ENCODE measurements at regions not wholly inside any gene's neighbourhood (a gene's known extent, or its start where the extent isn't known, plus 50 kb on each side); places are given as distances from the start of the nearest gene placed in this dataset.

DNA sequence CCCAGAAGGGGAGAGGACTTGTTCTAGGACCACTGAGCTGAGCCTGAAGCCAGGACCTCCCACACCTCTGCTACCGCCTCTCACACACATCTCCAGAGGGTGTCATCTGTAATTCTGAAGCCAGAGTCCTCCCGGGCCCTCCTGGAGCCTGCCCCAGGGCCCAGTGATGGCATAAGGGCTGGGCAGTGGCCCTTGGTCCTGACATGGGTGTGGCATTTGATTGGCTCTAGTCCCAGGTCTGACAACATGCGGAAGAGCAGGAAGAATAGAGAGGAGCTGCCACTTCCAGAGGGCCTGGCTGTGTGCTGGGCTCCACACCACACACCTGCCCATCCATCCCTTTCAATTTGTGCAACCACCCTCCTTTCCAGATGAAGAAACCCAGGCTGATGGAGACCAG is 144.3 kb upstream of the GSC start:
- 94% methylated on average over 3 of the region's 3 CpGs for WGBS
- Histone ChIP-seq H3K4me3 (ENCODE audit: low read length in 2 of 2) (no peak overlapping the region), H3K4me1 (ENCODE audit: control insufficient read depth in 2 of 2, insufficient read depth in 2 of 2, low read length in 2 of 2) (no peaks in the 10 kb centered on the region), H3K27ac (ENCODE audit: low read depth in 1 of 2, low read length in 1 of 2) (no peak overlapping the region), H3K36me3 (ENCODE audit: control insufficient read depth in 2 of 2, insufficient read depth in 2 of 2, low read length in 1 of 2) (no peaks in the 10 kb centered on the region), H3K9me3 (ENCODE audit: control insufficient read depth in 2 of 2, insufficient read depth in 1 of 2, low read length in 1 of 2) (no peaks in the 10 kb centered on the region), H3K27me3 (ENCODE audit: control insufficient read depth in 2 of 2, insufficient read depth in 1 of 2, low read length in 1 of 2) (no peaks in the 10 kb centered on the region)
- DNase-seq (ENCODE audit: low read depth in 6 of 9, low spot score in 9 of 9), result no peak

DNA sequence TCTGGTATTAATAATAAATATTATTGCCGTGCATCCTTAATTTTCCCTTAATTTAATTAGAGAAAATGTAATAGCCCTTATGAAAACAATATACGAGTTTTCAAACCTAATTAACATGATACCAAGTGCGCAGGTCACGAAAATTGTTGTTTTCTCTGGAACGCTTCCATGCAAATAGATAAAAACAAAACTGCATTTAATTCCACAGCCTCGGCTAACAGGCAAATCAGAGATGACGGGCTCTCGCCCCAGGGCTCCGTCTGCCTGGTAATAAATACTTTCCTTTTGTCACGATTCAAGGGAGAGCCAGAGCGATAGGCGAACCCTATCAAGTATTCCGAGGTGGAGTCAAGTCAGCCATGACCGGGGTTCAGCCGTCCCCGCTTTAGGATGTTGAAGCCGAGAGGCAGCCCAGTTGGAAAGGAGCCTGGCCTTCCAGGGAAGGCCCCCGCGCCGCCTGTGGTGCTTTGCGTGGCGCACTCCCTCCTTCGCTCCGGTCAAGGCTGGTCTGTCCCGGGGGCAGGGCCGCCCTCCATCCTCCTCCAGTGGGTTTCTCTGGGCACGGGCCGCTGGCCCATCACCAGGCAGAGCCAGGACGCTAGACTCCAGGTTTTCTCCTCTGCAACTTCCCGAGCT is 137.8 kb upstream of the GSC start:
- H3K27me3 ChIP-seq (ENCODE audit: control insufficient read depth in 2 of 2, insufficient read depth in 1 of 2, low read length in 1 of 2), result no peaks in the 10 kb centered on the region
- H3K4me1 ChIP-seq (ENCODE audit: control insufficient read depth in 2 of 2, insufficient read depth in 2 of 2, low read length in 2 of 2), result no peaks in the 10 kb centered on the region
- H3K9me3 ChIP-seq (ENCODE audit: control insufficient read depth in 2 of 2, insufficient read depth in 1 of 2, low read length in 1 of 2), result no peaks in the 10 kb centered on the region
- H3K36me3 ChIP-seq (ENCODE audit: control insufficient read depth in 2 of 2, insufficient read depth in 2 of 2, low read length in 1 of 2), result no peaks in the 10 kb centered on the region
- DNase-seq (ENCODE audit: low read depth in 6 of 9, low spot score in 9 of 9), result no peak
- no peak overlapping the region for H3K27ac ChIP-seq (ENCODE audit: low read depth in 1 of 2, low read length in 1 of 2)
- H3K4me3 ChIP-seq (ENCODE audit: low read length in 2 of 2), result no peak overlapping the region
- 83% methylated on average over 30 of the region's 30 CpGs for WGBS

- H3K4me1 ChIP-seq (ENCODE audit: control insufficient read depth in 2 of 2, insufficient read depth in 2 of 2, low read length in 2 of 2), result no peaks in the 10 kb centered on the region
- DNase-seq (ENCODE audit: low read depth in 6 of 9, low spot score in 9 of 9), result no peak
- no peak overlapping the region for H3K4me3 ChIP-seq (ENCODE audit: low read length in 2 of 2)
- 87% methylated on average over 6 of the region's 6 CpGs for WGBS
- no peaks in the 10 kb centered on the region for H3K9me3 ChIP-seq (ENCODE audit: control insufficient read depth in 2 of 2, insufficient read depth in 1 of 2, low read length in 1 of 2)
- no peak overlapping the region for H3K27ac ChIP-seq (ENCODE audit: low read depth in 1 of 2, low read length in 1 of 2)
- no peaks in the 10 kb centered on the region for H3K36me3 ChIP-seq (ENCODE audit: control insufficient read depth in 2 of 2, insufficient read depth in 2 of 2, low read length in 1 of 2)
- no peaks in the 10 kb centered on the region for H3K27me3 ChIP-seq (ENCODE audit: control insufficient read depth in 2 of 2, insufficient read depth in 1 of 2, low read length in 1 of 2)
These were observed 137.2 kb upstream of the GSC start for GRCh38 chr14:94906991-94907587.

DNA sequence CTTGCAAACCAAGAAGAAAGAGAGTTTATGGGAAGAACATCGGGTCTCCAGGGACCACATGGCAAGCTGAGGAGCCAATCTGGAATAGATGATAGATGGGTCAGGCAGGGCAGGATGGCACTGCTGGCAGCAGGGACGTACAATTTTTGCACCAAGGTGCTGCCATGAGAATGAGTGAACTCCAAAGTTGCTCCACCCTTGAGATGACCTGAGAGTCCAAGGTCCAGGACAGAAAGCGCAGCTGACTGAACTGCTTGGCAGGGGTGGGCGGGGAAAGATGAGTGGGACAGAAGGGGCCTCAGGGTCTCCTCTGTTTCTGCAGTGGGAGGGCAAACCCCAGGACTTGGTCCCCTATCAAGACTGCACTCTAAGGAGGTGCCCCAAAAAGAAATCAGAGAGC is 136.7 kb upstream of the GSC start:
- no peak for DNase-seq (ENCODE audit: low read depth in 6 of 9, low spot score in 9 of 9)
- WGBS, result 95% methylated on average over 4 of the region's 4 CpGs
- Histone ChIP-seq H3K4me1 (ENCODE audit: control insufficient read depth in 2 of 2, insufficient read depth in 2 of 2, low read length in 2 of 2) (no peaks in the 10 kb centered on the region), H3K36me3 (ENCODE audit: control insufficient read depth in 2 of 2, insufficient read depth in 2 of 2, low read length in 1 of 2) (no peaks in the 10 kb centered on the region), H3K9me3 (ENCODE audit: control insufficient read depth in 2 of 2, insufficient read depth in 1 of 2, low read length in 1 of 2) (no peaks in the 10 kb centered on the region), H3K4me3 (ENCODE audit: low read length in 2 of 2) (no peak overlapping the region), H3K27ac (ENCODE audit: low read depth in 1 of 2, low read length in 1 of 2) (no peak overlapping the region), H3K27me3 (ENCODE audit: control insufficient read depth in 2 of 2, insufficient read depth in 1 of 2, low read length in 1 of 2) (no peaks in the 10 kb centered on the region)

DNA sequence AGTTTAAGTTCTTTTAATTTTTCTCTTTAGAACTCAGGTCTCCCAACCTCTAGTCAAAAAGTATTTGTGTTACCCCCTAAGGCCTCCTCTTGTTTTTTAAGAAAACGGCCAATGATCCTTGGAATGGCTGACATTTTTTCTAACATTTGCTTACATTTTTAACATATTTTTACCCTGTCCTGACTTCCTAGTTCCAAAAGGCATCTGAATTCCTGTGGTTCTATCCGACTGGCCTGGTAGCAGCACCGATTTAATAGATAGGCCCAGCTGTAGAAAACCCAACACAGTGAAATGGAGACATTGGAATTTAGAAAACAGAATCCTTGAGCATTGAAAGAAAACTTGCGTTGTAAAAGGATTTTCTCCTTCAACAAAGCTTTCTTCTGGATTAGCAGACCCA is 134.7 kb upstream of the GSC start:
- no peaks in the 10 kb centered on the region for H3K36me3 ChIP-seq (ENCODE audit: control insufficient read depth in 2 of 2, insufficient read depth in 2 of 2, low read length in 1 of 2)
- 76% methylated on average over 4 of the region's 4 CpGs for WGBS
- H3K27ac ChIP-seq (ENCODE audit: low read depth in 1 of 2, low read length in 1 of 2), result no peak overlapping the region
- no peak for DNase-seq (ENCODE audit: low read depth in 6 of 9, low spot score in 9 of 9)
- no peaks in the 10 kb centered on the region for H3K27me3 ChIP-seq (ENCODE audit: control insufficient read depth in 2 of 2, insufficient read depth in 1 of 2, low read length in 1 of 2)
- no peaks in the 10 kb centered on the region for H3K9me3 ChIP-seq (ENCODE audit: control insufficient read depth in 2 of 2, insufficient read depth in 1 of 2, low read length in 1 of 2)
- no peaks in the 10 kb centered on the region for H3K4me1 ChIP-seq (ENCODE audit: control insufficient read depth in 2 of 2, insufficient read depth in 2 of 2, low read length in 2 of 2)
- H3K4me3 ChIP-seq (ENCODE audit: low read length in 2 of 2), result no peak overlapping the region

DNA sequence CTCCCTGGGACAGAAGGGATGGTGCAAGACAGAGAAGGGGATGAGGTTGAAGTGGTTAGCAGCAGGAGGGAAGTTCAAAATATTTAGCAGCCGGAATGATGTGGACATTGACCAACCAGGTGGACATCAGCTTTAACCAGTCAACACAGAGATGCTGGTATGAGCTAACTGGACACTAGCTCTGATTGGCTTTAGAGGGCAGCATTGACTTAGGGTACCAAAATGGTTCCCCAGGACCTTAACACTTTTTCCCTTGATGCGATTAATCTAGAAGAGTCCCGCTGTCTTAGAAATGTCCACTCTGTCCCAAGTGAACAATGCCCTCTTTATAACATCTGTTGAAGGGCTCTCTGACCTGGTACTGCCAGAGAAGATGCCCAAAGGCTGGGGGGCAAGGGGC is 134.0 kb upstream of the GSC start:
- no peaks in the 10 kb centered on the region for H3K4me1 ChIP-seq (ENCODE audit: control insufficient read depth in 2 of 2, insufficient read depth in 2 of 2, low read length in 2 of 2)
- H3K4me3 ChIP-seq (ENCODE audit: low read length in 2 of 2), result no peak overlapping the region
- H3K27me3 ChIP-seq (ENCODE audit: control insufficient read depth in 2 of 2, insufficient read depth in 1 of 2, low read length in 1 of 2), result no peaks in the 10 kb centered on the region
- H3K9me3 ChIP-seq (ENCODE audit: control insufficient read depth in 2 of 2, insufficient read depth in 1 of 2, low read length in 1 of 2), result no peaks in the 10 kb centered on the region
- 81% methylated on average over 3 of the region's 3 CpGs for WGBS
- H3K36me3 ChIP-seq (ENCODE audit: control insufficient read depth in 2 of 2, insufficient read depth in 2 of 2, low read length in 1 of 2), result no peaks in the 10 kb centered on the region
- H3K27ac ChIP-seq (ENCODE audit: low read depth in 1 of 2, low read length in 1 of 2), result no peak overlapping the region
- DNase-seq (ENCODE audit: low read depth in 6 of 9, low spot score in 9 of 9), result no peak

DNA sequence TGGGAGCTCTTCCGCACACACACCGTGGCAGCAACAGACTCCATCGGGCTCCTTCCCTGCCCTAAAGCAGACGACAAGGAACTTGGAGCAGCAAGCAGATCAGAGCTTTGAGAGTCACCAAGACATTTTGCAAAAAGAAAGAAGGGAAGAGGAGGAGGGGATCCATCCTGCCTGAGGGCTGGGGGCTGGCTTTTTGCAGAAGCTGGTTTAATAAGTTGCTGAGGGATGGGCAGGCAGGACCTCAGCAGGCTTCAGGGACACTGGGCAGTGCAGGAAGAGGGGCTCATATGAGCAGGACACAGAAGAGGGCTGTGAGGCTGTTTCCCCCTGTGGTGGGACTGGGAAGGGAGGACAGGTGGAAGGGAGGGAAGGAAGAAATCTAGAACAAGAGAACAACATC is 133.4 kb upstream of the GSC start:
- Histone ChIP-seq H3K36me3 (ENCODE audit: control insufficient read depth in 2 of 2, insufficient read depth in 2 of 2, low read length in 1 of 2) (no peaks in the 10 kb centered on the region), H3K27me3 (ENCODE audit: control insufficient read depth in 2 of 2, insufficient read depth in 1 of 2, low read length in 1 of 2) (no peaks in the 10 kb centered on the region), H3K4me3 (ENCODE audit: low read length in 2 of 2) (no peak overlapping the region), H3K9me3 (ENCODE audit: control insufficient read depth in 2 of 2, insufficient read depth in 1 of 2, low read length in 1 of 2) (no peaks in the 10 kb centered on the region), H3K4me1 (ENCODE audit: control insufficient read depth in 2 of 2, insufficient read depth in 2 of 2, low read length in 2 of 2) (no peaks in the 10 kb centered on the region), H3K27ac (ENCODE audit: low read depth in 1 of 2, low read length in 1 of 2) (no peak overlapping the region)
- WGBS, result 91% methylated on average over 4 of the region's 4 CpGs
- no peak for DNase-seq (ENCODE audit: low read depth in 6 of 9, low spot score in 9 of 9)

- no peaks in the 10 kb centered on the region for H3K4me1 ChIP-seq (ENCODE audit: control insufficient read depth in 2 of 2, insufficient read depth in 2 of 2, low read length in 2 of 2)
- H3K36me3 ChIP-seq (ENCODE audit: control insufficient read depth in 2 of 2, insufficient read depth in 2 of 2, low read length in 1 of 2), result no peaks in the 10 kb centered on the region
- no peak for DNase-seq (ENCODE audit: low read depth in 6 of 9, low spot score in 9 of 9)
- no peaks in the 10 kb centered on the region for H3K9me3 ChIP-seq (ENCODE audit: control insufficient read depth in 2 of 2, insufficient read depth in 1 of 2, low read length in 1 of 2)
- H3K27ac ChIP-seq (ENCODE audit: low read depth in 1 of 2, low read length in 1 of 2), result no peak overlapping the region
- no peak overlapping the region for H3K4me3 ChIP-seq (ENCODE audit: low read length in 2 of 2)
- WGBS, result 75% methylated on average over 4 of the region's 4 CpGs
- H3K27me3 ChIP-seq (ENCODE audit: control insufficient read depth in 2 of 2, insufficient read depth in 1 of 2, low read length in 1 of 2), result no peaks in the 10 kb centered on the region
These were observed 127.6 kb upstream of the GSC start for GRCh38 chr14:94897561-94897960.

GRCh38 chr14:94897082-94897481 is 127.2 kb upstream of the GSC start:
- Histone ChIP-seq H3K9me3 (ENCODE audit: control insufficient read depth in 2 of 2, insufficient read depth in 1 of 2, low read length in 1 of 2) (no peaks in the 10 kb centered on the region), H3K36me3 (ENCODE audit: control insufficient read depth in 2 of 2, insufficient read depth in 2 of 2, low read length in 1 of 2) (no peaks in the 10 kb centered on the region), H3K4me3 (ENCODE audit: low read length in 2 of 2) (no peak overlapping the region), H3K4me1 (ENCODE audit: control insufficient read depth in 2 of 2, insufficient read depth in 2 of 2, low read length in 2 of 2) (no peaks in the 10 kb centered on the region), H3K27me3 (ENCODE audit: control insufficient read depth in 2 of 2, insufficient read depth in 1 of 2, low read length in 1 of 2) (no peaks in the 10 kb centered on the region), H3K27ac (ENCODE audit: low read depth in 1 of 2, low read length in 1 of 2) (no peak overlapping the region)
- WGBS, result 90% methylated on average over 6 of the region's 6 CpGs
- no peak for DNase-seq (ENCODE audit: low read depth in 6 of 9, low spot score in 9 of 9)
